Bronchial epithelial cell (primary cell): ENCODE measurements at regions not wholly inside any gene's neighbourhood (a gene's known extent, or its start where the extent isn't known, plus 50 kb on each side); places are given as distances from the start of the nearest gene placed in this dataset.

Source experiments
- DNase-seq: peaks from one replicate; pipeline ENCODE4 v3.0.0-alpha.2; 2010; ENCODE audit warnings: low read depth
- FAIRE-seq: peaks from 2 replicates; lab custom pipeline; 2011; peaks lifted over from hg19 to GRCh38; lab: Jason Lieb, UNC
- H3K27me3 ChIP-seq: 2 replicates; pipeline ENCODE4 v1.5.1; 2011; ENCODE audit warnings: low read length; ENCODE audit not compliant: control insufficient read depth, insufficient read depth
- H3K36me3 ChIP-seq: 2 replicates; pipeline ENCODE4 v1.5.1; 2011; ENCODE audit warnings: low read length; ENCODE audit not compliant: control insufficient read depth, insufficient read depth
- H3K4me3 ChIP-seq: 2 replicates; pipeline ENCODE4 v1.5.1; 2011; ENCODE audit warnings: mild to moderate bottlenecking, low read depth, low read length, control low read depth
- CTCF ChIP-seq: IDR thresholded peaks from 2 replicates; pipeline ENCODE4 v1.5.1; 2011; ENCODE audit warnings: mild to moderate bottlenecking, moderate library complexity, low read length, control low read depth, inconsistent platforms; ENCODE audit not compliant: insufficient read depth, severe bottlenecking

GRCh38 chr3:194780706-194781105 lies 95.0 kb downstream of the FAM43A start:
- FAIRE-seq, result no peak
- DNase-seq, result no peak
- TF ChIP-seq CTCF, result no peak
- H3K36me3 ChIP-seq, result no peaks in the 10 kb centered on the region
- no peak overlapping the region for H3K4me3 ChIP-seq
- peaks cover 7% of the 10 kb centered on the region for H3K27me3 ChIP-seq

GRCh38 chr3:194781617-194782016 lies 95.9 kb downstream of the FAM43A start:
- TF ChIP-seq CTCF, result no peak
- FAIRE-seq (no peak), DNase-seq (no peak)
- H3K36me3 ChIP-seq, result no peaks in the 10 kb centered on the region
- no peak overlapping the region for H3K4me3 ChIP-seq
- H3K27me3 ChIP-seq, result peaks cover 5% of the 10 kb centered on the region

GRCh38 chr3:194782698-194783404 lies 97.2 kb downstream of the FAM43A start:
- Histone ChIP-seq H3K27me3 (no peaks in the 10 kb centered on the region), H3K4me3 (no peak overlapping the region), H3K36me3 (no peaks in the 10 kb centered on the region)
- DNase-seq (no peak), FAIRE-seq (no peak)
- TF ChIP-seq CTCF, result no peak

- DNase-seq, result no peak
- no peak for TF ChIP-seq CTCF
- Histone ChIP-seq H3K27me3 (no peaks in the 10 kb centered on the region), H3K4me3 (no peak overlapping the region), H3K36me3 (no peaks in the 10 kb centered on the region)
- FAIRE-seq, result no peak
Observed at GRCh38 chr3:194784361-194784760, 98.7 kb downstream of the FAM43A start.

GRCh38 chr3:194785315-194785714 lies 99.6 kb downstream of the FAM43A start:
- no peak for TF ChIP-seq CTCF
- FAIRE-seq, result no peak
- H3K4me3 ChIP-seq, result no peak overlapping the region

GRCh38 chr3:194787072-194787471 lies 101.4 kb downstream of the FAM43A start:
- FAIRE-seq (no peak), DNase-seq (no peak)
- H3K27me3 ChIP-seq, result no peaks in the 10 kb centered on the region
- H3K4me3 ChIP-seq, result no peak overlapping the region
- no peaks in the 10 kb centered on the region for H3K36me3 ChIP-seq
- no peak for TF ChIP-seq CTCF

More at GRCh38 chr3:194785315-194785714, 99.6 kb downstream of the FAM43A start:
- H3K36me3 ChIP-seq, result no peaks in the 10 kb centered on the region
- DNase-seq, result no peak
- no peaks in the 10 kb centered on the region for H3K27me3 ChIP-seq
